ENCODE measurements at regions not wholly inside any gene's neighbourhood (a gene's known extent, or its start where the extent isn't known, plus 50 kb on each side); places are given as distances from the start of the nearest gene placed in this dataset.

GRCh38 chr13:18739310-18739709 lies 442.3 kb downstream of the TUBA3C start:
- no peak for TF ChIP-seq CTCF (conservative IDR thresholded peaks at IDR 0.05)
- no peak for TF ChIP-seq ZFX (IDR thresholded peaks at IDR 0.05)
